ENCODE measurements at regions not wholly inside any gene's neighbourhood (a gene's known extent, or its start where the extent isn't known, plus 50 kb on each side); places are given as distances from the start of the nearest gene placed in this dataset.

DNA sequence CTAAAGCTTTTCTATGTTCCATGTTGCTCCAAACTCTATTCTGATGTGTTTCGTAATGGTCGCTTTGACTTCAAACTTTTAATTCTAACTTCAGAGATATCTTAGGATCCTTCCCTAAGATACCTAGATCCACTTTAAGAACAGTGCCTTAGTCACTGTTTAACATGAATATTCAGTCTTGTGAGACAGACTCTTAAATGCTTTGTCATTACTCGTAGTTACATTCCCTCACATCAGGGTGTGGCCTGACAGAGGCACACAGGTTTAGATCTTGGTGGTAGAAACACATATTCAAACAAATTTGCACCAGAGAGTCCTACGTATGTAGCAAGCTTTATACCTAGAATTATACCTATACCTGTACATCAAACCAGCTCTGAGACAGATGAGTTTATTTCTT is 687.0 kb upstream of the C9orf72 start:
- TF ChIP-seq, protein P1, sequence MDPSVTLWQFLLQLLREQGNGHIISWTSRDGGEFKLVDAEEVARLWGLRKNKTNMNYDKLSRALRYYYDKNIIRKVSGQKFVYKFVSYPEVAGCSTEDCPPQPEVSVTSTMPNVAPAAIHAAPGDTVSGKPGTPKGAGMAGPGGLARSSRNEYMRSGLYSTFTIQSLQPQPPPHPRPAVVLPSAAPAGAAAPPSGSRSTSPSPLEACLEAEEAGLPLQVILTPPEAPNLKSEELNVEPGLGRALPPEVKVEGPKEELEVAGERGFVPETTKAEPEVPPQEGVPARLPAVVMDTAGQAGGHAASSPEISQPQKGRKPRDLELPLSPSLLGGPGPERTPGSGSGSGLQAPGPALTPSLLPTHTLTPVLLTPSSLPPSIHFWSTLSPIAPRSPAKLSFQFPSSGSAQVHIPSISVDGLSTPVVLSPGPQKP (IDR thresholded peaks at IDR 0.05; ENCODE audit: borderline replicate concordance, low read depth, low read length) = no peak
- no peak for TF ChIP-seq USF2 (IDR thresholded peaks at IDR 0.05; ENCODE audit: low read depth, low read length)
- TF ChIP-seq MAZ (IDR thresholded peaks at IDR 0.05; ENCODE audit: borderline replicate concordance, low read depth, low read length) = no peak
- TF ChIP-seq CEBPB (IDR thresholded peaks at IDR 0.05; ENCODE audit: low read depth, low read length) = no peak
- no peak for TF ChIP-seq NFE2L2 (IDR thresholded peaks at IDR 0.05; ENCODE audit: low read depth, low read length)
- TF ChIP-seq FOS (IDR thresholded peaks at IDR 0.05; ENCODE audit: low read depth, low read length) = no peak
- no peak for TF ChIP-seq MXI1 (IDR thresholded peaks at IDR 0.05; ENCODE audit: borderline replicate concordance, low read depth, low read length)
- TF ChIP-seq SMC3 (IDR thresholded peaks at IDR 0.05; ENCODE audit: low read depth, low read length) = no peak
- TF ChIP-seq RCOR1 (IDR thresholded peaks at IDR 0.05; ENCODE audit: insufficient replicate concordance, low read length) = no peak
- TF ChIP-seq RFX5 (IDR thresholded peaks at IDR 0.05; ENCODE audit: low read depth, low read length) = no peak
- TF ChIP-seq CTCF (conservative IDR thresholded peaks at IDR 0.05; ENCODE audit: low read depth, low read length) = no peak
- Histone ChIP-seq H2AK5ac (ENCODE audit: low read depth, low read length) (no peak overlapping the region), H3K18ac (ENCODE audit: low read depth, low read length) (no peak overlapping the region), H3K4me3 (ENCODE audit: insufficient read depth, low read depth, low read length) (no peak overlapping the region), H2AFZ (replicated peaks; ENCODE audit: low read length, poor library complexity) (no peak overlapping the region), H3K36me3 (ENCODE audit: control insufficient read depth, insufficient read depth, low read length) (no peaks in the 10 kb centered on the region), H3K27me3 (ENCODE audit: control insufficient read depth, insufficient read depth, low read length) (no peaks in the 10 kb centered on the region), H3K79me1 (ENCODE audit: low read depth in 1 of 2, low read length in 2 of 2) (no peaks in the 10 kb centered on the region), H3K9ac (ENCODE audit: low read depth, low read length) (no peak overlapping the region), H2BK20ac (ENCODE audit: low read depth, low read length) (no peak overlapping the region), H3K9me3 (ENCODE audit: control insufficient read depth, insufficient read depth, low read length) (no peaks in the 10 kb centered on the region; the same call in 1 of the 2 replicates), H4K20me1 (ENCODE audit: insufficient read depth, low read length) (no peaks in the 10 kb centered on the region), H2BK15ac (ENCODE audit: low read depth, low read length) (no peak overlapping the region), H3K9me1 (ENCODE audit: insufficient read depth, low read length) (no peaks in the 10 kb centered on the region), H3K56ac (ENCODE audit: extremely low read depth, insufficient read depth, low read length) (no peak overlapping the region), H3K4me2 (ENCODE audit: low read depth, low read length) (no peak overlapping the region), H3K27ac (ENCODE audit: insufficient read depth, low read length) (no peak overlapping the region), H2AK9ac (replicated peaks; ENCODE audit: low read depth, low read length, poor library complexity) (no peak overlapping the region), H2BK5ac (ENCODE audit: low read depth, low read length, poor library complexity, severe bottlenecking) (no peak overlapping the region), H4K8ac (ENCODE audit: low read depth in 2 of 2, low read length in 2 of 2) (no peak overlapping the region), H4K91ac (ENCODE audit: insufficient read depth, low read depth, low read length) (no peak overlapping the region), H3K23ac (ENCODE audit: low read depth, low read length) (no peak overlapping the region), H3K4ac (ENCODE audit: low read depth, low read length) (no peak overlapping the region), H4K5ac (ENCODE audit: low read depth, low read length) (no peak overlapping the region), H3K4me1 (ENCODE audit: control insufficient read depth, insufficient read depth, low read length) (no peaks in the 10 kb centered on the region), H2BK120ac (ENCODE audit: low read depth, low read length) (no peak overlapping the region), H3K14ac (replicated peaks; ENCODE audit: low read depth, low read length) (no peak overlapping the region)
- POLR2A ChIA-PET (ENCODE audit: unreplicated experiment) = no interaction called here
- ATAC-seq (ENCODE audit: low read depth) = no peak
- BruUV-seq (replicated peaks) = no TSS peak
- CTCF ChIA-PET = interaction anchor here (0.6 kb wide), 1 partner anchor 17 kb away, joined by 3 read pairs; no protein-coding TSS in a partner anchor
- in situ Hi-C loops (cut with MboI; ENCODE audit: low sequenced_read_pairs) (no loop called here), dilution Hi-C loops (cut with HindIII; ENCODE audit: low sequenced_read_pairs, unreplicated experiment) (no loop called here), intact Hi-C loops (cut with micrococcal nuclease) (no loop called here)
- 33% methylated on average over 1 of the region's 4 CpGs; no CpG with 5 or more reads in 1 of the 2 experiments for WGBS, 2 experiments (ENCODE audit: extremely low coverage in 2 of 2, insufficient read length in 1 of 2)
- no peak for DNase-seq
